COLO668 (cell line): ENCODE measurements at regions not wholly inside any gene's neighbourhood (a gene's known extent, or its start where the extent isn't known, plus 50 kb on each side); places are given as distances from the start of the nearest gene placed in this dataset.
"Not testable (repeated sequence)": the region's sequence is repeated elsewhere in the genome, so short reads cannot be mapped to it uniquely, and the experiment has no call there.

Experiments used
- DNase-seq: peaks from one replicate; lab custom pipeline; 2025; ENCODE audit not compliant: unreplicated experiment; lab: John Stamatoyannopoulos, UW

DNA sequence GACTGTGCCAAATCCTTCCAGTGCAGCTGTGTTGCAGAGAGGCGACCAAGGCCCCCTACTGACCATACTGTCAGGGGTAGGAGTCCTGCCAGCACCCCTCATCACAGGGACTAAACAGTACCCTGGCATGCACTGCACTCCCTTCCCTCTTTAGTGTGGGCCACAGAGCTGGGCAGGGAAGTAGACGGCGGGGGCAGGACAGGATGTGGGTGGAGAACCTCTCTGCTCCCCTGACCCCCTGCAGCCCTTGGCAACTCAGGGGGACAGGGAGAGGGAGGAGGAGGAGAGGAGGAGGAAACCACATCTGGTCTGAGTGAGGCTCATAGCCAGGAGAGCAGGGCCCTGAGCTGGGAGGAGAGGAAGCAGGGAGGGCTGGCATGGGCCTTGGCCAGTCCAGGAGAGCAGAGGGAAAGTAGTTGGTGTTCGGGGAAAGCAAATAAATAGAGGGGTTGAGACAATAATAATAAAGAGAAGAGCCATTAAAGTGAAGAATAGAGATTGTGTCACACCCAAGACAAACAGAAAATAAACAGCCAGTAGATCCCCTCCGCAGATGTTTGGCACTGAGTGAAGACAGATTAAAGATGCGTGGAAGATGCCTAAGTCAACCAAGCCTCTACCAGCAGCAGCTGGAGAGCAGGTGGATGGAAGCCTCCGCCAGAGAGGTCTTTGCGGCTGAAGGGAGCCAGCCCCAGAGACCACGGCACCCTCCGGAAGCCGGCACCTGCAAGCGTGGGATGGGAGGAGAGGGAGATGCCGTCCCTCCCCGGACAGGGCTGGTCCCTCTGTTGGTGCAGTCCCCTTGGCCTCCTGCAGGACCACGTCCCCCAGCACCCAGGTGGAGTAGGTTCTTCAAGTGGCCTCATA is 61.5 kb downstream of the RPUSD4 start:
- DNase-seq: peak; percentile 47

DNA sequence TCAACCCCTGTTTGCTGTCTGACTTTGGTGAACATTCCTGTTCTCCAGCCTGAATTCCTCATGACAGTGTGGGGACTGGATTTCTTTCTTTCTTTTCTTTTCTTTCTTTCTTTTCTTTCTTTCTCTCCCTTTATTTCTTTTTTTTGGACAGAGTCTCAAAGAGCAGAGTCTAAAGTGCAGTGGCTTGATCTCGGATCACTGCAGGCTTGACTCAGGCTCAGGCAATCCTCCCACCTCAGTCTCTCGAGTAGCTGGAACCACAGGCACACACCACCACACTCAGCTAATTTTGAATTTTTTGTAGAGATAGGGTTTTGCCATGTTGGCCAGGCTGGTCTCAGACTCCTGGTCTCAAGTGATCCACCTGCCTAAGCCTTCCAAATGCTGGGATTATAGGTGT is 63.1 kb downstream of the RPUSD4 start:
- no peak for DNase-seq

DNA sequence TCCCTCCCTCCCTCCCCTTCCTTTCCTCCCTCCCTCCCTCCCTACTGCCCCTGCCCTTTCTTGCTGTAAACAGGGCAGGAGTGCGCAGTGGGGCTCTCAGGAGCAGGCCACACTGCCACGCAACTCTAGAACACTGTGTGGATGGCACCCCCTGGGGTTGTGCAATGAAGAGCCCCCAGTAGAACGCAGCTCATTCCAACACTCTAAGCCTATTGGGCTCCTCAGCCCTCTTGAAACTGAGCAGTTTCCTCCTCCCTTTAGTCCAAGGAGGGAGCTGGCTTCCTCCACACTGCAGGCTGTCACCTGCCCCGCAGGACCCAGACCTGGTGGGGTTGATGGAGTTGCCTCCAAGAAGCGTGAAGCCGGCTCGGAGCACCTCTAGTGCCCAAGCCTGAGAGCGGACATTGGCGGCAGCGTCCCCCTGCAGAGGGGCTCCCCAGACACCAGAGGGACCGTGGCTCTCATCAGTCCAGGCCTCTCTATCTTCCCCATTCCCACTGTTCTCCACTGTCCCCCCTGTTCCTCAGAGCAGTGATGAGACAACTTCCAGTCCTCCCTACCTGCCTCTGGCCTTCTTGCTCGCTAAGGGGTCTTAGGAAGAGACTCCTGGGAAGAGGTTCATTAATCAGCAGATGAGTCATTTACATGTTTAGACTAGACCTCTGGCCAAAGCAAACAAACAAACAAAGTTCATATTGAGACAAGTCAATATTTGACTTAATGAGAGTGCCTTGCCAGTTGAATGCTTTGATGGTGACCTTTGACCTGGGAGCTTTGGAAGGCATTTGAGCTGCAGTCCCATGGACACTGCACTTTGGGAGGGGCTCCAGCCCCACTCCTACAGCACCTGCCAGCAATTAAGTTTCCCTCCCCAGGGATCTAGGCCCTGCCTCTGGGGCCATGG is 64.0 kb downstream of the RPUSD4 start:
- peak; percentile 59 for DNase-seq

DNA sequence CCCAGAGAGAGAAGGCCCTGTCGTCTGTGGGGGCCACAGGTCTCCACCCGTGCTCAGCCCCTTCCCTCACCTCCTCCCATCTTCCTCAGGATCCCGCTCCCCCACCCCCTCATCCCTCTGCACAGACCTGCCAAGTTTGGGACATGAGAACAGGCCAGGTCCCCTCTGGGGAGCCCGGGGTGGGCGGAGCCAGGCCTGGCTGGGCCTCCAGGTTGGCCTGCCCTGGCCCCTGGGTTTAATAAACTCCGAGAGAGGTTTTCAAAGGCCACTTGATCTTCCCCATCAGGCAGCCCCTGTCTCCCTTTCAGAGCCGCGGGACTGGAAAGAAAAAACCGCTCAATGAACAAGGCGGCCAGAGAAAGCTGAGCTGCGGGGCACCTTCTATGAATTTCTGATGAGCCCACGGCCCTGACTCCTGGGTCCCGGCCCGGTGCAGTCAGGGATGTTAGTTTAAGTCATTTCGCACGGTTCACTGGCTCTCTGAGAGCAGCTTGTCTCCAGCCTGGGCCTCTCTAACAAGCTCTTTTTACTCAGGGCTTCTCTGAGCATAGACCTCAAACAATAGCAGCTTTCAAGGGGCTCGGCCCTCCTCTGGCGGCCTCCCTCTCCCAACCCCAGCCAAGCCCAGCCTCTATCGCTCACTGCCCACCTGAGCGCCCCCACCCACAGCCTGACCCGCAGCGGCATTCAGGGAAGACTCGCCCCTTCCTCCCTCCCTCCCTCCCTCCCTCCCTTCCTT is 64.8 kb downstream of the RPUSD4 start:
- peak; percentile 80 for DNase-seq

DNA sequence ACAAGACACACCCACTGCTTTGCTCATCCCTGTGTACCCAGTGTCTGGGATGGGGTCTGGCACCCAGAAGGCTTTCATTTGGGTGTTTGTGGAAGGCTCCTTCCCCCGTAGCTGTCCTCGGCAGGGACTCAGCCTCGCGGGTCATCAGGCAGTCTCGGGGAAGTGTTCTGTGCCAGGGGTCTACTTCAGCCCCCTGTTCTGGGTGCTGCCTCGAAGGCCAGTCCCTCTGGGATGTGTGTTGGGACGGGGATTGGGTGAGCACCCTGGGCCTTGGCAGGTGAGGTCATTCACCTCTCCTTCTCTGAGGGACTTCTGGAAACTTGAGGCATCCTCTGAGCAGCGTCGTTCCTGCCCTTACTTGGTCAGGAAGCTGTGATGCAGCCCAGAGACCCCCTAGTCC is 65.5 kb downstream of the RPUSD4 start:
- no peak for DNase-seq

DNA sequence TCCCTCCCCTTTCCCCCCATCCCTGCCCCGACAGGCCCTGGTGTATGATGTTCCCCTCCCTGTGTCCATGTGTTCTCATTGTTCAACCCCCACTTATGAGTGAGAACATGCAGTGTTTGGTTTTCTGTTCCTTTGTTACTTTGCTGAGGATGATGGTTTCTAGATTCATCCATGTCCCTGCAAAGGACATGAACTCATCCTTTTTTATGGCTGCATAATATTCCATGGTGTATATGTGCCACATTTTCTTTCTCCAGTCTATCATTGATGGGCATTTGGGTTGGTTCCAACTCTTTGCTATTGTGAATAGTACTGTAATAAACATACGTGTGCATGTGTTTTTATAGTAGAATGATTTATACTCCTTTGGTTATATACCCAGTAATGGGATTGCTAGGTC is 68.0 kb downstream of the RPUSD4 start:
- not testable (repeated sequence) for DNase-seq

DNA sequence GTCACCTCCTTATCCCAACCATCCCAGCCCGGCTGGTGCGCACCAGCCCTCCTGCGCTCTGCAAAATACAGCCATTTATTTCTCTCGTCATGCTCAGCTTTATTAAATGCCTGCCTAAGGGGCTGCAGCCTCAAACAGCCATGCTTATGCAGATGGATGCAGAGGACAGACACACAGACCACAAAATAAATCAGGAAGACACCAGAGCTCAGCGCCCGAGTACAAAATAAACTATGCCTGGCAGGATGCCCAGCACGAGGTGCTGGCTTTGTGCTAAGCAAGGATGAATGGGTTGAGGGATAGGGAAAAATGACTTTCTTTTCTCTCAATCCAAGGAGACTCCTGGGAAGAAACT is 70.5 kb downstream of the RPUSD4 start:
- DNase-seq: peak; percentile 80

DNA sequence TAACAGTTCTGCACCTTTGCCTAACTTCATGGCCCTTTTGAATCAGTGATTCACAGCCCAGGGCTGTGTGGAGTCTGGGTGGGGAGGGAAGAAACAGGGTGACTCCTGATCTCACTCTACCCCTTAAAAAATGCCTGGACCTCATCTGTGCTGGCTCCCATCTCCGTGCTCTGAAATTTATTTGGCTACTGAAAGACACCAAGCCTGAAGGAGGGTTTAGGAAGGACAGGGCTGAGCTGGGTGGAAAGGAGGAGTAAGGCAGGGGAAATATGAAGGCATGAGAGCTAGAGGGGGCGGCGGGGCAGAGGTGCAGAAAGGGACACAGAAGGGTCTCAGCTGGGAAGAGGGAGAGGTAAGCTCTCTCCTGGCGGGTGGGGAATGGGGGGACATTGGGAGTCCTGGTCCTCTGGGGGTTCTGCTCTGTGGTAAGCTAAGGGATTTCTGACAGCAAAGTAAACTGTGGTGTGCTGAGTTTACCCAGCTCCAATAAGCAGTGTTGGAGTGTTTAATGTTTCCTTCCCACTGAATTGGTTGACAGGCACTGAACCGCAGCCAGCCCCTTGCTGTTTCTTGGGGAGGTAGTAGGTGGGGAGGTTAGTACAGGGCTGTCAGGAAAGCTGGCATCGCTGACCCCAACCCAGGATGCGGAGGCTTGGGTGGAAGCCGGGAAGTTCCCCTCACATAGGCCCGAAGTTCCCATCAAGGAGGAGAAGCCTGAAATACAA is 71.1 kb downstream of the RPUSD4 start:
- no peak for DNase-seq

DNA sequence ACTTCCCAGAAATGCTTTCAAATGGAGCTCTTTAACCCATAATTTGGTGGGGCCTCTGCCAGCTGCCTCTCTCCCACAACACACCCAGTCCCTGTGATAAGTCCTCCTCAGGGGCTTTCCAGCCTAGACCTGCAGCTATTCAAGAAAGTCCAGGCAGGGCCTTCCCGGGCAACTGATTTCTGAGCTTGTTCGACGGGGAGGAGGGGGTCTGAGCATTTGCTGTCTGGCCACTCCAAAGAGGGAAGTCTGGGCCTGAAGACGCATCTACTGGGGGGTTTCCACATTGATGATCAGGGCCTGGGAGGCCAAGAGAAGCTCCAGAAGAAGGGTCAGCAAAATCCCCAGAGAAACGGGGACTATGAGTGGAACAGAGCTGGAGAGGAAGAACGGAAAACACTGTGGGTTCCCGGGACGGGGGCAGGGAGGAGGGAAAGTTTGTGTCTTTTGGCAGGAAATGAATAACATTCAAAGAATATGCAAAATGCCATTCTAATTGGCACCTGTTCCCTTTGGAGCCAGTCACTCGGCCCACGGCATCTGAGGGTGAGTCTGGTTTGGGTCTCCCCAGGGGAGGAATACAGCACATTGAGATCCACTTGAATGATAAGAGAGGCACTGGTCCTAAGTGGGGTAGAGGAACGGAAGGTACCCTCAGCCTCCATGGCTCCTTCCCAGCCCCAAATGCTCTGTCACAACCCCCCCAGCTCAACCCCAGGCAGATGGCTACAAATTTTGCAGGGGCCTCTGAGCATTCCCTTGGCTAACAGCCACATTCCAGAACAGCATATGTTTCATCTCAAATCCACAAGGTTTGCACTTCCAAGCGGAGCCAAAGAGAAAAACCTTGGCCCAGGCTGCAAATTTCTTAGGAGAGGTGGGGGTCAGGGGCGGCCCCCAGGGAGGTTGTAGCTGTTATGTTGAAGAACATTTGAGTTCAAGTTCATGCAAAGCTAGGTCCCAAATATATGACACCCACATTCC is 72.0 kb downstream of the RPUSD4 start:
- DNase-seq: no peak

DNA sequence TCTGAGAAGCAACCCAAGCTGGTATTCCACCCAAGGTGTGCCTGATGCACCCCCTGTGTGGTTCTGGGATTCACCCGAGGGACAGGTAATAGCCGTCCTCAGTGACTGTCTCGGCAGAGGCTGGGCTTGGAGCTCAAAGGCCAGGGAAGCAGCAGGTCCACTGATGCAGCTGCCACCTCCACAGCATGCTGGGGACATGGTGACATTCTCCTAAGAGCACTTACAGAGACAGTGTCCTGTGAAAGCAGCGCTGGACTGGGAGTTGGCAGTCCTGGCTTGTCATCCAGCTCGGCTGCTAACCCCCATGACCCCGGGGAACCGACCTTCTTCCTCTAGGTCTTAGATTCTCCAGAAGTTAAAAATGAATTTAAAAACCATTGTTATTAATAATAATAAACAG is 72.8 kb downstream of the RPUSD4 start:
- DNase-seq: no peak

DNA sequence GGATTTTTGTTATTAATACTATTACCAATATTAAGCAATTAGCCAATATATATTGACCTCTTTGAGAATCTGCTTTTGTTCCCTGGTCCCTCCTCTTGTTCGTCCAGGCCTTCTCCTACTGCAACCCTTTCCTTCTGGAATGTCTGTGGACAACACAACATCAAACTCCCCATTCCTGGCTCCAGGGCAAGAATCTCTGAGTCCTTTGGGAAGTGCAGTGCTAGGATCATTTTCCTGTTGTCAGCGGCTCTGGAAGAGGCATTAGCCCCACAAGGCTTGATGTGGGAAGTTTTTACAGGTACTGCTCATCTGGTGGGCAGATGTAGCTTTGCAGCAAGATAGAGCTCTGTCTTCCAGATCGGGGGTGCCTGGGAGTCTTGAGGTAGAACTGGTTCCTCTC is 74.3 kb downstream of the RPUSD4 start:
- DNase-seq: no peak

DNA sequence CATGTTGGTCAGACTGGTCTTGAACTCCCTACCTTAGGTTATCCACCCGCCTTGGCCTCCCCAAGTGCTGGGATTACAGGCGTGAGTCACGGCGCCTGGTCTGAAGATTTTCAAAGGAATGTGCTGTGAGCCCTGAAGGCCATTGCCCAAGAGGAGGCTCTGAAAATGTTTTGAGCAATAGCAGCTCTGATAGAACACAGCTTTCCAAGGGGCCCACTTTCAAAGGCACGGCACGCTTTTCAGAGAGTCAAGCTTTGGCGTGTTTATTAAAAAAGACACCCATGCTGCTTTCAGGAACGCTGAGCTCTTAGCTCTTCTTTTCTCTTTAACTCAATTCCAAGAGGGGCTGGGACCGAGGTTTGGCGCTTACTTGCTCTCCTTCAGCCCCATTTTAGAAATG is 73.8 kb upstream of the CDON start:
- no peak for DNase-seq

DNA sequence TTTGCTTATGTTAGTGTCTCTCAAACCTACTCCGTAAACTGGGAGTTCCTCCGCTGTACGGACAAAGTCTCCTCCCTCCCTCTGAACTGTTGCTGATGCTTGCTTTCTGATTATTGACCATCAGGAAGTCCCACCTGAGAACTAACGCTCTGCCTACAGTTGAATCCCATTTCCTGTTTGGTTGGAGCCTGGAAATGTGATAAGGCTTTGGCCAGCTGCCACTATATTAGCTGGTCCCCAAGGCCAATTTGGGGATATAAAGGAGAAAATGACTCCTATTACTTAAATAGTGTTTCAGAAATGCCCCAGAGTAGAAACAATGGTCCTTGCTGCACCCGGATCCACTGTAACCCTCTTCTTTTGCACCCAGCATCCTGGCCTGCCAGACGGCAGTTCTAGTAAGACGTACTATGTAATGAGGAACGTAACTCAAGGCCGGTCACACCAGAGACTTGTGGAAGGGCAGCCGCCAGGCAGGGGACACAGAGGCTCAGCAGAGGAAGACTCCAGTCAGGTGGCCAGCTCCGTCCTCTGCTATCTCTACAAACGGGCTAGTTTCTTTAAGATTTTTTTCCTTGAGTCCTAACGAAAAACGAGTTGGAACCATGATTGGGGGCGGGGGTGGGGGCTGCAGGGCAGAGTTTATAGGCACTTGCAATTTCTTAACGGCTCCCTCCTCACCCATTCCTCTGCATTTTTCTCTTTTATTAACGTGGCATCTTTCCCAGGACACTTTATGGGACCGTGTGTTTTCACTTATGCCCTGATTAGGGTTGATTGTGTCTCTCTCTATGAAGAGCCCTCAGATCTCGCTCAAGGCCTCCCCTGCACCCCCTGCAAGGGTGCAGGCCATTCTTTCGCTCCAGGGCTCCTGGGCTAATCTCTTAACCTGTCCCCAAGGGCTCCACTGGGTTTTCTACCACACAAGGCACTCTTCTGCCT is 72.8 kb upstream of the CDON start:
- no peak for DNase-seq

DNA sequence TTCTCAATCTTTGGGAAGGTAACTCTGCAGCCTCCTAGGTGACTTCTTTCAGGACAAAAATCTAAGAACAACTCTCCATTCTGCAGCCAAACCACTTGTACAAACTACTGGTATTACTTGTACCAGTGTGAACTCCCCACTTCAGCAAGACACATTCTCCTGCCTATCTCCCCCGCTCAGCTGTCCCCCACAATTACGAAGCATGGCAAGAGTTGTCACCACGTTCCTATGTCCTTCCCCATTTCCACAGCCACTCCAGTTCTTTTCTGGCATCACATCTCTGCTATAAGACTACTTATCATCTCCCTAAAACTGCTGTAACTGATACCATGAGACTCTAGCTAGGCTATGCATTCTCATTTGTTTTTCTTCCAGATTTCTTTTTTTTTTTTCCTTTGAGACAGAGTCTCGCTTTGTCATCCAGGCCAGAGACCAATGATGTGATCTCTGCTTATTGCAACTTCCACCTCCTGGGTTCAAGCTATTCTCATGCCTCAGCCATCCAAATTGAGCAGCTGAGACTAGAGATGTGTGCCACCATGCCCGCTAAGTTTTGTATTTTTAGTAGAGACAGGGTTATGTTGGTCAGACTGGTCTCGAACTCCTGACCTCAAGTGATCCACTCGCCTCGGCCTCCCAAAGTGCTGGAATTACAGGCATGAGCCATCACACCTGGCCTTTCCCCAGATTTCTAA is 71.9 kb upstream of the CDON start:
- no peak for DNase-seq

DNA sequence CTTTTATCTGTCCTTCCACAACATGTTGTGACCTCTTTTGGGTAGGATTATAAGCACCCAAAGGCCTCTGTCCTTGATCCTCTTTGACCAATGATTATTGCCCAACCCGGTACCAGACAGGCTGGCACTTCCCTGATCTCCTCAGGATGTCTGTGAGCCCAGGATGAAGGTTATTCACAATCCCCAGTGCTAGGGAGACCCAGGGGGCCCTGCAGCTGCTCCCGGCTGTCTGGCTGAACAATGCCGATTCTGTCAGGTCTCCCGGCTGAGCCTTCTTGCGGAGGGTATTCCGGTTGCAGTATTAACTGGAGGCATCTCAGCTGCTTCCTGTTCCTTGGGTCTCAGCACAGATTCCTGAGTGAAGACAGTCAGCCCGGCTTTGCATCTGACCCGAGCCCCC is 71.2 kb upstream of the CDON start:
- DNase-seq: no peak

DNA sequence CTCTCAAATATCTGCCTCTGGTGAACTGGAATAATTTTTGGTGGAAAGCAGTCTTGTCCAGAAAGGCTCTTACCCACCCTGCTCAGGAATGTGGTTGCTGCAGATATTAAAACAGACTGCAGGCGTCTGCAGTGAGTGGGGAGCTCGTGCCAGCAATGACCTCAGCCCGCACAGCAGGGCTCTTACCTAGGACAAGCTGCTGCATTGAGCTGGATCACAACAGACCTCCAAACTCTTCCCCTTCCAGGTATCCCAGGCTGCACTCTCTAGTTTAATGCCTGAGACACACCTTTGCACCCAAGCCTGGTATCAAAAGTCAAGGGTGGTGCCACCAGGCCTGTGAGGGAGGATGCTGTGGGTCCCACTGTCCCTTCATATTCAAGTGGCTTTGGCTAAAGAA is 69.7 kb upstream of the CDON start:
- DNase-seq: no peak

DNA sequence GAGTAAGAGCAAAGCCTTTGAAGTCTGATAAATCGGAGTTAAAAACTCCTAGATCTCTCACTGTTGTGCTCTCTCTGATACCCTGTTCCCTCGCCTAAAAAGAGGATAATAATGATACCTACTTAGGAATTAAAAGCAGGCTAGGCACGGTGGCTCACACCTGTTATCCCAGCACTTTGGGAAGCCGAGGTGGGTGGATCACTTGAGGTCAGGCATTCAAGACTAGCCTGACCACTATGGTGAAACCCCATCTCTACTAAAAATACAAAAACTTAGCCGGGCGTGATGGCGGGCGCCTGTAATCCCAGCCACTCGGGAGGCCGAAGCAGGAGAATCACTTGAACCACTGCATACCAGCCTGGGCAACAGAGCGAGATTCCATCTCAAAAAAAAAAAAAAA is 68.1 kb upstream of the CDON start:
- not testable (repeated sequence) for DNase-seq
